GM21390 (cell line): ENCODE measurements at regions not wholly inside any gene's neighbourhood (a gene's known extent, or its start where the extent isn't known, plus 50 kb on each side); places are given as distances from the start of the nearest gene placed in this dataset.

ENCODE experiments used
- ATAC-seq: cut with Tn5 transposase; IDR thresholded peaks from one replicate; pipeline ENCODE4 v1.9.1; 2021; ENCODE audit not compliant: unreplicated experiment

DNA sequence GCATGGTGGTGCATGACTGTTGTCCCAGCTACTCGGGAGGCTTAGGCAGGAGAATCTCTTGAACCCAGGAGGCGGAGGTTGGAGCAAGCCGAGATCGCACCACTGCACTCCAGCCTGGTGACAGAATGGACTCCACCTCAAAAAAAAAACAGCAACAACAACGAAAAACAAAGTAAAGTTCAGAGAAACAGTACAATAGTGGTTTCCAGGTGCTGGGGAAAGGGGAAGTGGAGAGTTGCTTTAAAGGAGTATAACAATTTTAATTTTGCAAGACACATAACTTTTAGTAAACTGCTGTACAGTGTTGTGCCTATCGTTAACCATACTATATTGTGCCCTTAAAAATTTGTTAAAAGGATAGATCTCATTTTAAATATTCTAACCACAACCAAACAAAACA, 662.7 kb upstream of the POT1 start:
- ATAC-seq = no peak

DNA sequence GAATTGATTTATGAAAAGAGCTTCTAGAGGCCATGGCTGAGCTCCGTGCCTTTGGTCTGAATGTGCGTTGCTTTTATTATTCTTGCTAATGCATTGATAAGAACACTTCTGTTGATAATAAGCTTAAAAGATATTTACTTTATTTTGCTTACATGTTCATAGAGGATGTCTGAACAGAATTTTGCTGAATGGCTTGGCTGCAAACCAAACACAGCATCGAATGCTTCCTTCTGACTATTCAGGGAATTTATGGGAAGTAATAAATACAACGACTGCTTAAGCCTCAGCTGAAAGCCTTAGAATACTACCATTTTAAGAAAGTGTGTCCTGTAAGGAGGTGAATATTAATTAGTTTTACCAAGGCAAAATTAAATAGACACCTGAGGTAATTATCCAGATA, 643.5 kb upstream of the POT1 start:
- ATAC-seq = no peak

DNA sequence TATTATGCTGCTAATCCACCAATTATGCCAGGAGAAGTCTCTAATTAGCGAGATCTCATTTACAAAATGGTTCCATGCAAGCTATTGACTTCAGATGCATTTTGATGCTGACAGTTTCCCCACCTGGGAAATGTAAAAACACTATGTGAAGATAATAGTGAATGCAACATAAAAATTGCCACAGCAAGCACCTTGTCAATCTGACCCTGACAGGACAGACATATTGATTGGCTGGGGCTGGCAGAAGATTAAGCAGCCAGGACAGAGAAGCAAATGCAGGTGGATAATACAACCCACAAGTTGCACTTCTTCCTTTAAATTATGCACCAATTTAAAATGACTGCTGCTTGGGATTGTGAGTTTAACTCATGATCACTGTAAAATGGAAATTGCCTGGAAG, 642.8 kb upstream of the POT1 start:
- ATAC-seq = no peak

DNA sequence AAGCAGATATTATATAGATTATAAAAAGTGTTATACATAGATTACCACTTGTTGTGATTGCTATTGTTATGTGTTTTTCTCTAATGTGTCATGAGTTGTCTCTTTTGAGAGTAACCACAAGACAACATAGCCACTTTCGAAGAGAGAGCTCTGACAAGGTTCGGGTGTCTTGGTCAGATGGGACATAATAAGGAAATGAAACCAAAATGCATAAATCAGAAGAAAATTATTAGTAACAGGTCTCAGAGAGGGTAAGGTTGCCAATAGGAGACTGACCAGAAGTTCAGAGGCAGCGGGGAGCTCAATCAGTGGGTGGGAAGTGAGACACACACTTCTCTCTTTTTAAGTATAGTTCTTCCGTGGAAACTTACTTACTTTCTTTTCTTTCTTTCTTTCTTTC, 639.2 kb upstream of the POT1 start:
- ATAC-seq = peak; percentile 98

DNA sequence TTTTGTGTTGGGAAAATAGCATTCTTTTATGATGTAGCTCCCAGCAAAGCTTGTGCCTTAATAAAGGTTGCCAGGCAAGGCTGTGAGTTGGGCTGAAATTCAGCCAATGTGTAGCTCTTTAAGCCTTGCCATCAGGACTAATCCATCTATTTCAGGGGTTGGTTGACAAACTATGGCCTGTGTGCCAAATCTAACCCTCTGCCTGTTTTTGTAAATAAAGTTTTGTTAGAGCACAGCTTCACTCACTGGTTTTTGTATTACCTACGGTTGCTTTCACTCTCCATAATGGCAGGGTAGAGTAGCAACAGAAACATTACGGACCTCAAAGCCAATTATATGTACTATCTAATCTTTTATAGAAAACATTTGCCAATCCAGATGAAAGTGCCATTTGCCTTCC, 638.1 kb upstream of the POT1 start:
- ATAC-seq = no peak

DNA sequence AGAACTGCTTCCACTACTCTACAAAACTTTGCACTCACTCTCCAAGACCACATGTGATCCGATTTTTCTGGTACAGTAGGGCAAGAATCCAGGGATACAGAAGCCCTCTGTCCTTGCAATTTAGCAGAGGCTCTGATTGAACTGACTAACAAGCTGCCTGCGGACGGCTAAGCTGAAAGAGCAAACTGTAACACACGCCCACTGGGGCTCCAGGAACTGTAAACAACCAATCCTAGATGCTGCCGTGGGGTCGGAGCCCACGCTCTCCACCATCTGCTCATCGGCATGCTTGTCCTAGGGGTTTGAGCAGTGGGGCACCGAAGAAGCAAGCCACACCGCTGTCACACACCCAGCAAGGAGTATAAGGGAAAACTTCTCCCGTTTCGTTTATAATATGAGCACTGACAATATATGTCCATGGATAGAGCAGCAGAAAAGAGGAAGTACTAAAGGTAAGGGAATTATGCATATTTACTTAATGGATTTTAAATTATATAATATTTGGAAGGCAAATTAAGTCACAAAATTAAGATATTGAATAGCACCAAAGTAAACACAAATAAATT, 634.4 kb upstream of the POT1 start:
- no peak for ATAC-seq

DNA sequence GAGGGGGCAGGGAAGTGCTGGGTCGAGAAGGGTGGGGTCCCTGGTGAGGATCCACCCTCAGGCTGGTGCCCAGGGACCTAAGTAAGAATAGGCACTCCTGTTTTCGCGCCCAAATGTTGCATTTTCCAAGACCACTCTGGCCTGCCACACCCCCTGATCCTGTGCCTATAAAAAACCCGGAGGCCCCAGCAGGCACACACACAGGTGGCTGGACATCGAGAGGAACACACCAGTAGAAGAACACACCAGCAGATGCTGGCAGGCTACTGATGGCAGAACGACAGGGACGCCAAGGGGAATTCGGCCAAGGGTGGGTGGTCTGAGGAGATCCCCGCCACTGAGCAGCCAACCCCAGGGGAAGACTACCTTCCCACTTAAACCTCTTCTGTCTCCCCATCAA, 633.9 kb upstream of the POT1 start:
- ATAC-seq = no peak

DNA sequence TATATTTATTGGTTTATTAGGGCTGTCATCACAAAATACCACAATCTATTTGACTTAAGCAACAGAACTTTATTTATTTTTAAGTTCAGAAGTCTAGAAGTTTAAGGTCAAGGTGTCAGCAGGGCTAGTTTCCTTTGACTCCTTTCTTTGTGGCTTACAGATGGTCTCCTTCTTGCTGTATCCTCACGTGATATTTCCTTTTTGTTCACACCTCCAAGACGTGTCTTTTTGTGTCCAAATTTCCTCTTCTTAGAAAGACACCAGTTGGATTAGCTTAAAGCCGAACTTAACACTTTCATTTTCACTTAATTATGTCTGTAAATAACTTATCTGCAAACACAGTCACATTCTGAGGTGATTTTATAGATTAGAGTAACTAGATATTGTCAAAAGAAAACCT, 631.4 kb upstream of the POT1 start:
- no peak for ATAC-seq

DNA sequence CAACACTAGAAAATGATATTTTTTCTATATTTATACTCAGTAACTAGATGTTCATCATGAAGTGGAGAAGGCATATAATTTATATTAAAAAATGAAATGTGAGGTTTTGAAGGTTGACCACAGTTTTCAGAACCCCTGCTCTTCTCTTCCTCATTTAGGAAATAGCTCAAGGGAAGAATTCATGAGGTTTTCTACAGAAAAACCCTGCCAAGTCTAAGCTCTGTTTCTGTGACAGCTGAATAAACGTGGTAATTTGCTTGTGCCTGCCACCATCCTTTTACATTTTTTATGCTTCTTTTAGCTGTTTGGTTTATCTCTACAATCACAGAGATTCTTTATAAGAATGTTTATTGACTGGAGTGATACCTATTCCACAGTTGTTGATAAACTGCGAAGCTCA, 630.3 kb upstream of the POT1 start:
- no peak for ATAC-seq

DNA sequence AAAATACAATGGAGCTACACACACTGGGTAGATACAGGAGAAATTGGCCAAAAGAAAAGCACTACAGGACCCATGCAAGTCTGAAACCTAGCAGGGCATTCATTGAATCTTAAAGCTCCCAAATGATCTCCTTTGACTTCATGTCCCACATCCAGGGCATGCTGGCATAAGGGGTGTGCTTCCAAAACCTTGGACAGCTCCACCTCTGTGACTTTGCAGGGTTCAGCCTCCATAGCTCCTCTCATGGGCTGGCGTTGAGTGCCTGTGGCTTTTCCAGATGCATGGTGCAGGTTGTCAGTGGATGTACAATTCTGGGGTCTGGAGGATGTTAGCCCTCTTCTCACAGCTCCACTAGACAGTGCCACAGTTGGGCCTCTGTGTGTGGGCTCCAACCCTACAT, 626.3 kb upstream of the POT1 start:
- no peak for ATAC-seq

DNA sequence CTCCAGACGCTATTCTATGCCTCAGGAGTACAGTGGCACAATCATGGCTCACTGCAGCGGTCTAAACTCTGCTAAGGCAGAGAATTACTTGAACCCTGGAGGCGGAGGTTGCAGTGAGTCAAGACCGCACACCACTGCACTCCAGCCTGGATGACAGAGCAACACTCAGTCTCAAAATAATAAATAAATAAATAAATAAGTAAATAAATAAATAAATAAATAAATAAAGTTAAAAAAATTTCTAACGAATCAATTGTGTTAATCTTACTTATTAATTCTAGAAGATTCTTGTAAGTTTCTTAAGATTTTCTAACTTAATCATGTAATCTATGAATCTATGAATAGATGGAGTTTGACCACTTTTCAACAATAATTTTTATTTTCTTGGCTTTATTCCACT, 621.4 kb upstream of the POT1 start:
- ATAC-seq = no peak

DNA sequence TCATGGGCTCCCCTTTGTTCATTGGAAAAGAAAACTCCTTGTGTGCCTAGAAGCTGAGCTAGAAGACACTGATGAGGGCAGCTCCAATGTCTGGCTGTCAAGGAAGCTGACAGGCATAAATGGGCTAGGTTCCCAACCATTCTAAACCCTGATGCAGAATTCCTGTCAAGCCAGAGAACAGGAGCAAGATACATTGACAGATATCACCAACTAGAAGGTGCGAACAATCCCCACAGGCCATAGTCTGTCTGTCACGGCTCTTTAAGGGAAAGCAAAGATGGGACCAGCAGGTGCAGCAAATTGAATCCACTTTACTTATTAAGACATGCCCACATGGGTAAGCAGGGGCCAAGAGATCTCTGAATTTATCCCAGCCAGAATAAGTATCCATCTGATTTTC, 617.9 kb upstream of the POT1 start:
- no peak for ATAC-seq

DNA sequence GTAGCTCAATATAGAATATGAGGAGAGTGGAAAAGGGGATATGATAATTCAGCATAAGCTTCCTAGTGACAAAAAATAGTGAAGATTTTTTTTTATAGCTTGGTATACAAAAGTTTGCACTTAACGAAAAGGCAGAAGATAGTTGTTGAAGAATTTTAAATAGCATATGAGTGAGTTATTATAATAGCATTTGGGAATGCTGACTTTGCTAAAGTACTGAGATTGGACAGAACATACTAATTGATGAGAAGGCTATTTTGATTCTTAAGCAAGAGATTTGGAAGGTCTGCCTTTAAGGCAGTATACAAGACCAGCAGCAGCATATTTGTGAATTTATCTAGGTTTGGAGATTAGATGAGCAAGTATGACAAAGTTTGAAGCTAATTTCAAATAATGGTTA, 600.9 kb upstream of the POT1 start:
- no peak for ATAC-seq

DNA sequence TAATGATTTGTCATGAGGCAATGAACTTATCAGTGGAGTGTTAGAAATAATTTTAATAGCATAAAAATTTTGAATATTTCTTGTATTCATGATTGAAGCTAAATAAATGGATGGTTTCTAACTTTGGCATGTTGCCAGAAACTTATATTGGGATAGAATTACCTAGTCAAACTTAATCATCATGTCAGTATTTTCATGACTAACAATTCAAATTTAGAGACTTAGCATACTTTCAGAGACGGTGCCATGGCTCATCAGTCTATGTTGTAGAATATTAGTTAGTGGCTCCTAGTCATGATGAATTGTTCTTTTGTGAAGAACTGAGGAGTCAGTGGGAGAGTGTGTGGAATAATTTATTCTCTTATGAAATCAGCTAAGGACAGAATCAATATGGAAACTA, 599.6 kb upstream of the POT1 start:
- ATAC-seq = no peak

DNA sequence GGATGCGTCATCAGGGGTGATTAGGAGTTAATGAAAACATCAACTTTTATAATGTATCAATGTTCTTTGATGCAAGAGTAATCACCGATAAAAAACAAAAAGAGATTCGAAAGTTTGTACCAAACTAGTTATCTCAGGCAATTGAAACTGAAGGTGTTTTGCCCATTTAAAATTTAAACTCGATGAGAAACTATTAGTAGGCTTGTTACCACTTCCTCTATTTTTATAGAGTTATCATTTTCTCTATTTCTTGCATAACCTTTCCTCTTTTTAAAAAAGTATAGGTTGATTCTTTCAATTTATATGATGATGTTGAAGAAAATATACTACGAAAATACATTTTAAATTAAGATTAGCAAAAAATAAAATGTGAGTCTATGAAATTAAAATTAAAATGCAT, 597.3 kb upstream of the POT1 start:
- ATAC-seq = no peak

DNA sequence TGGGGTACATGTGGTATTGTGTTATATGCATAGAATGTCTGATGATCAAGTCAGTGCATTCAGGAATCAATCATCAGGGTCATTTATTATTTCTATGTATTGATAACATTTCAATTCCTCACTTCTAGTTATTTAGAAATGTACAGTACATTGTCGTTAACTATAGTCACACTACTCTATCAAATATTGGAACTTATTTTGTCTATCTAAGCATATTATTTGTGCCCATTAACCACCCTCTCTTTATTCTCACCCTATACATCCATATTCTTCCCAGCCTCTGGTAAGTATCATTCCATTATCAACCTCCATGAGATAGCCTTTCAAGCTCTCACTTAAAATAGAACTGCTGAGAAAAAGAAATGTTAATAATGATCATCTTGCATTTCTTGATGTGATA, 596.5 kb upstream of the POT1 start:
- ATAC-seq = no peak

DNA sequence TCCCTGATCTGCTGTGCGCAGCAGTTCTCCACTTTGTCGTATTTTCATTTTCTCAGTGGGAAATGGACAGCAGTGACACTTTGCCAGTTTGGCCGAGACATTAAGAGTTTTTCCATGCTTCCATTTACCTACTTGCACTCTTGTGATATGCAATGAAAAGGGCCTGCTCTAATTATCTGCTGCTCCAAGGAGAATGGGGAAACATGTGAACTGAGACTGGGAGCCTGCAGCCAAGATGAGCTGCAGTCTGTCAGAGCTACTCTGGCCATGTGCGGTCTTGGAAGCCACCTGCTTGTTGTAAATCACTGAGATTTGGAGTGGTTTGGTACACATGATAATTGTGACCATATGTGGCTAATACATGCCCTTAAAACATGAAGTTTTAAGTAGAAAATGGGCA, 586.6 kb upstream of the POT1 start:
- ATAC-seq = no peak

DNA sequence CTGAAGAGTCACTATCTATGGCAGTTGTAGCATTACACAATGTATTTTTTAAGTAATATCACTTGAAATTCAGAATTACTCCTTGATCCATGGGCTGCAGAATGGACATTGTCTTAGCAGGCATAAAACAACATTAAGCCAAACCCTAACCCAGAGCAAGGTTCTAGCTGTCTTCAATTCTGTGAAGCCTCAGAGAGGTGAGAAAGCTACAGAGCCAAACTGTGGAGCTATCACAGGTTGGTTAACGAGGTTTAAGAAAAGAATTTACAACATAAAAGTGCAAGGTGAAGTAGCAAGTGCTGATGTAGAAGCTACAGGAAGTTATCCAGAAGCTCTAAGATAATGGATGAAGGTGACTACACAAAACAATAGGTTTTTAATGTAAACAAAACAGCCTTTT, 582.7 kb upstream of the POT1 start:
- no peak for ATAC-seq

DNA sequence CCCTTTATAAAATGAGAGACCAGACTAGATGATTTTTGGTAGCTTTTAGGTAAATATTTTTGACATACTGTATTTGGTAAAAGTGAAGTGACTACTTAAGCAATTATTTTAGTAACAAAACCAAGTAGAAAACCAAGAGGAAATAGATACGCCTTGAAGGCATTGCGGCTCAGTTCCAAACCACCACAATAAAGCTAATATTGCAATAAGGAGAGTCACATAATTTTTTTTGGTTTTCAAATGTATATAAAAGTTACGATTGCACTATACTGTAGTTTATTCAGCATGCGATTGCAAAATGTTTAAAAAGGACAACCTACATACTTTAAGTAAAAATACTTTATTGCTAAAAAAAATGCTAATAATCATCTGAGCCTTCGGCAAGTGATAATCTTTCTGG, 581.7 kb upstream of the POT1 start:
- ATAC-seq = no peak

DNA sequence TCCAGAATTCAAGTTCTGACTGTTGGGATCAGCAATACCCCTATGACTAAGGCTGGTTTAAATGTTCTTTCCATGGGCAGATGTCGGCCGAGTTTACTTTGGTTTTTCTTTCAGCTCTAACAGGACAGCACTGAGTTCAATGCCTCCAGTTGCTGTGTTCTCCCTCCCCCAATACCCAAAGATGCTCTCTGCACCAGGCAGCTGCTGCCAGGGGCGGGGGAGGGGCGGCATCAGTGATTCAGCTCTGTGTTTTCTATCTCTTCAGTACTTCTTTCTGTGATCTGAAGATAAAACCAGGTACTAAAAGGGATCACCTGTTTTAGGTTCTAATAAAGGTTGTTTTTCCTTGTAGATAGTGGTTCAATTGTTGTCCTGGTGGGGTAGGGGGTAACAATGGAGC, 576.7 kb upstream of the POT1 start:
- ATAC-seq = no peak

DNA sequence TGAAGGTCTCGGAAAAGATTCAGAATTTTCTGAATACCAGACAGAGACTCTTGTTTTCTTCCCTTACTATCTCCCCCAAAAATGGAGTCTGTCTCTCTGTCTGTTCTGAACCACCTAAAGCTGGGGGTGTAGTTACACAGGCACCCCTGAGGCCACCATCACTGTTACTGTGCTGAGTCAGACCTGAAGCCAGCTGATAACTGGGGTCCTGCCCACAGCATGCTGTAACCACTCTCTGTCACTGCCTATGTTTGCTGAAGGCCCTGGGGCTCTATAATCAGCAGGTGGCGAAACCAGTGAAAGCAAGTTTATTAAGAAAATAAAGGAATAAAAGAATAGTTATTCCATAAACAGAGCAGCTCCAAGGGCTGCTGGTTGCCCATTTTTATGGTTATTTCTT, 575.2 kb upstream of the POT1 start:
- ATAC-seq = no peak

DNA sequence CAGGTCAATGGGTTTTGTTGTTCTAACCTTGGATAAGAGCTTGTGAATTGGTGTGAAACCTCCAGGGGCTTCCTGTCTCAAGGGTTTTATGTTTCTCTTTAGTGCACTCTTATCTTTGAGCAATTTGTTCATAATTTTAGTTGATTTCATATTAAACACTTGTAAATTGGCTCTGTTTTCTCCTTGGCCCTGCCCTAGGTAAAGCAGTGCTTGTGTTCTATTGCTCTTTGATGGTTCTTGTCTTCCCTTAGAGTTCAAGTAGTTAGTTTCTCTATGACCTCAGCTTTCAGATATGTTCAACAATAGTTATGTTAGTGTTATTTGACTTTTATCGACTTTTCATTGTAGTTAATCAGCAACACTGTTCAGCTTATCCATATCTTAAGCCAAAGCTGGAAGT, 566.4 kb upstream of the POT1 start:
- no peak for ATAC-seq

DNA sequence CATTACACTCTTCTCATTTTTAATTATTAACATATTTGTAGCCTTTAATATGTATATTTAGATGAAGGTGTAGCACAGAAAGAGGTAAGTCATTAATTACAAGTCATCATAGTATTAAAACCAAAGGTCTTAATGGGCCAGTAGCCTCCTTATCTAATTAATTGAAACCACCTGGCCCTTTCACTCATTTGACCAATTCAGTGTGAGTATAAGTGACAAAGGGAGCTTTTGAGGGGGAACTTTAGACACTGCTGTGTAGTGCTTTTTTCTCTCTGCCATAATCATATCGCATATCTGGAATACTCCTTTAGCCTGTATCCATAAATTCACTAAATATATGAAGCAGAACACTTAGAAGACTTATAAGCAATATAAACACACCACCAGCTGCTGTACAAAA, 562.9 kb upstream of the POT1 start:
- ATAC-seq = no peak

DNA sequence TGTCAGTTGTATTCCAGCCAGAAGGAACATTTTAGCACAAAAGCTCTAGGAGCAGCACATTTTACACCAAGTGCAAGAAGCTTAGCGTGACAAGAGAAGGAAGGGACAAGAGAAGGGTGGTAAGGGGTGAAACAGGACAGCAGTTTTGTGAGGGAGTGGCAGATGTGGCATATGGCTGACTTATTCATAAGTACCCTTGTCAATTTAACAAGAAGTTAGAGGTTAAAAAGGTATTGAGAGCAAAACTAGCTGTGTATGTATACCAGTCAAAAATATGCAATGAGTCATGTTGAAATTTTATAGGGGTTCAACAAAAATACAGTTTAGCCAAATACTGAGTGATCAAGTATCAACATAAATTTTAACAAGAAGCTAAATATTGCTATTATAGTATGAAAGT, 561.5 kb upstream of the POT1 start:
- no peak for ATAC-seq
